Tibial nerve (tissue), 4 donors: ENCODE measurements at regions not wholly inside any gene's neighbourhood (a gene's known extent, or its start where the extent isn't known, plus 50 kb on each side); places are given as distances from the start of the nearest gene placed in this dataset.

Experiments used
- CTCF ChIP-seq, 5 experiments: fragments of 200-600 bp in 3 of 5; fragments of 450-650 bp in 2 of 5; sonication (generic) in 3 of 5; IDR thresholded peaks; one replicate each; pipeline ENCODE4 v1.5.1; 2016 to 2019; ENCODE audit warnings: antibody characterized with exemption in 5 of 5, mild to moderate bottlenecking in 3 of 5, moderate library complexity in 2 of 5
- EP300 ChIP-seq, 2 donors: sonication (generic); formaldehyde crosslinking; IDR thresholded peaks; one replicate each; pipeline ENCODE4 v1.6.1; 2017; ENCODE audit warnings: antibody characterized with exemption in 2 of 2, mild to moderate bottlenecking in 1 of 2
- POLR2A ChIP-seq, 2 donors: fragments of 450-650 bp; IDR thresholded peaks; one replicate each; pipeline ENCODE4 v1.6.1; 2017; ENCODE audit warnings: antibody characterized with exemption in 2 of 2, mild to moderate bottlenecking in 2 of 2, moderate library complexity in 2 of 2

GRCh38 chr16:8408855-8409567 is 181.3 kb downstream of the TMEM114 start:
- TF ChIP-seq CTCF (IDR thresholded peaks at IDR 0.05) (no peak), POLR2A (IDR thresholded peaks at IDR 0.05) (no peak), EP300 (IDR thresholded peaks at IDR 0.05) (no peak)
